Liver (tissue), 8 donors: ENCODE measurements at regions not wholly inside any gene's neighbourhood (a gene's known extent, or its start where the extent isn't known, plus 50 kb on each side); places are given as distances from the start of the nearest gene placed in this dataset.

Source experiments
- DNase-seq: peaks from one replicate; pipeline ENCODE4 v3.0.0-alpha.2; 2017; ENCODE audit warnings: low spot score
- H3K27ac ChIP-seq, 2 donors: one replicate each; pipeline ENCODE4 v1.7.0; 2013; ENCODE audit warnings: inconsistent platforms in 2 of 2, low read length in 2 of 2, control low read depth in 1 of 2, low read depth in 1 of 2, mild to moderate bottlenecking in 1 of 2
- H3K27me3 ChIP-seq, 4 donors: one replicate each; pipeline versions ENCODE4 v1.6.1 to v1.7.0; 2013; ENCODE audit warnings: low read length in 3 of 4, inconsistent platforms in 1 of 4, mild to moderate bottlenecking in 1 of 4, moderate library complexity in 1 of 4; ENCODE audit not compliant: control insufficient read depth in 4 of 4, insufficient read depth in 4 of 4
- H3K36me3 ChIP-seq, 4 donors: one replicate each; pipeline versions ENCODE4 v1.6.1 to v1.7.0; 2013; ENCODE audit warnings: low read length in 3 of 4, mild to moderate bottlenecking in 3 of 4, low read depth in 1 of 4, moderate library complexity in 1 of 4; ENCODE audit not compliant: control insufficient read depth in 4 of 4, insufficient read depth in 3 of 4
- H3K4me1 ChIP-seq, 4 donors: one replicate each; pipeline versions ENCODE4 v1.6.1 to v1.7.0; 2013; ENCODE audit warnings: low read length in 3 of 4, mild to moderate bottlenecking in 3 of 4, moderate library complexity in 1 of 4; ENCODE audit not compliant: control insufficient read depth in 4 of 4, insufficient read depth in 4 of 4
- H3K4me3 ChIP-seq, 3 donors: one replicate each; pipeline versions ENCODE4 v1.6.1 to v1.7.0; 2013; ENCODE audit warnings: low read length in 3 of 3, control low read depth in 1 of 3, low read depth in 1 of 3, mild to moderate bottlenecking in 1 of 3
- H3K9ac ChIP-seq, 2 donors: one replicate each; pipeline ENCODE4 v1.7.0; 2013; ENCODE audit warnings: low read length in 2 of 2, mild to moderate bottlenecking in 2 of 2, moderate library complexity in 2 of 2, control low read depth in 1 of 2, low read depth in 1 of 2
- H3K9me3 ChIP-seq, 4 donors: one replicate each; pipeline versions ENCODE4 v1.6.1 to v1.7.0; 2013; ENCODE audit warnings: low read length in 3 of 4; ENCODE audit not compliant: control insufficient read depth in 4 of 4
- EGR1 ChIP-seq, 2 donors: IDR thresholded peaks; 2 replicates each; pipeline ENCODE4 v1.6.1; 2016 to 2018; ENCODE audit warnings: antibody characterized with exemption in 2 of 2, low read depth in 2 of 2
- FOXA1 ChIP-seq: IDR thresholded peaks from 2 replicates; pipeline ENCODE4 v1.6.1; 2016; ENCODE audit warnings: antibody characterized with exemption
- FOXA2 ChIP-seq: IDR thresholded peaks from 2 replicates; pipeline ENCODE4 v1.6.1; 2016; ENCODE audit warnings: antibody characterized with exemption
- GABPA ChIP-seq, 2 donors: IDR thresholded peaks in 1 of 2; conservative IDR thresholded peaks in 1 of 2; 2 replicates each; pipeline ENCODE4 v1.6.1; 2016; ENCODE audit warnings: antibody characterized with exemption in 2 of 2, mild to moderate bottlenecking in 1 of 2, moderate library complexity in 1 of 2
- HNF4A ChIP-seq, 2 donors: conservative IDR thresholded peaks; 2 replicates each; pipeline ENCODE4 v1.6.1; 2016; ENCODE audit warnings: antibody characterized with exemption in 2 of 2, mild to moderate bottlenecking in 2 of 2
- HNF4G ChIP-seq: IDR thresholded peaks from 2 replicates; pipeline ENCODE4 v1.6.1; 2016; ENCODE audit warnings: antibody characterized with exemption
- JUND ChIP-seq, 2 donors: IDR thresholded peaks; 2 replicates each; pipeline ENCODE4 v1.6.1; 2016; ENCODE audit warnings: antibody characterized with exemption in 2 of 2
- NR2F2 ChIP-seq: IDR thresholded peaks from 2 replicates; pipeline ENCODE4 v1.6.1; 2016; ENCODE audit warnings: antibody characterized with exemption
- RAD21 ChIP-seq, 2 donors: IDR thresholded peaks; 2 replicates each; pipeline ENCODE4 v1.6.1; 2016; ENCODE audit warnings: antibody characterized with exemption in 2 of 2, mild to moderate bottlenecking in 2 of 2
- RXRA ChIP-seq, 2 donors: IDR thresholded peaks; 2 replicates each; pipeline ENCODE4 v1.6.1; 2017 to 2018; ENCODE audit warnings: antibody characterized with exemption in 2 of 2, mild to moderate bottlenecking in 1 of 2
- SP1 ChIP-seq: IDR thresholded peaks from 2 replicates; pipeline ENCODE4 v1.6.1; 2018; ENCODE audit warnings: antibody characterized with exemption, mild to moderate bottlenecking
- TAF1 ChIP-seq: conservative IDR thresholded peaks from 2 replicates; pipeline ENCODE4 v1.6.1; 2016; ENCODE audit warnings: antibody characterized with exemption, mild to moderate bottlenecking
- YY1 ChIP-seq: IDR thresholded peaks from 2 replicates; pipeline ENCODE4 v1.6.1; 2016; ENCODE audit warnings: antibody characterized with exemption, mild to moderate bottlenecking
- WGBS: extraction: QIAGEN DNeasy Blood & Tissue Kit; methylation state at CpG from one replicate; pipeline ENCODE4 v1.1.7; 2013; 5-methylcytosine and 5-hydroxymethylcytosine counted together
- TF ChIP-seq, protein P1 (sequence below): IDR thresholded peaks from 2 replicates; pipeline ENCODE4 v1.6.1; 2016; ENCODE audit warnings: antibody characterized with exemption
- TF ChIP-seq, protein P2 (sequence below): fragments of 150-350 bp; IDR thresholded peaks from 2 replicates; pipeline ENCODE4 v1.5.1; 2017; ENCODE audit warnings: improper control_type of control experiment, low read depth, low read length; ENCODE audit not compliant: missing input control
- TF ChIP-seq, protein P3 (sequence below): IDR thresholded peaks from 2 replicates; pipeline ENCODE4 v1.6.1; 2016; ENCODE audit warnings: antibody characterized with exemption
- TF ChIP-seq, protein P4 (sequence below): IDR thresholded peaks from 2 replicates; pipeline ENCODE4 v1.6.1; 2016; ENCODE audit warnings: antibody characterized with exemption
- TF ChIP-seq, protein P5 (sequence below): IDR thresholded peaks from 2 replicates; pipeline ENCODE4 v1.6.1; 2016; ENCODE audit warnings: antibody characterized with exemption, mild to moderate bottlenecking
- donor health status: healthy.
- donor health status: healthy.
- donor health status: healthy.
- donor health status: healthy.
- donor health status: healthy.

DNA sequence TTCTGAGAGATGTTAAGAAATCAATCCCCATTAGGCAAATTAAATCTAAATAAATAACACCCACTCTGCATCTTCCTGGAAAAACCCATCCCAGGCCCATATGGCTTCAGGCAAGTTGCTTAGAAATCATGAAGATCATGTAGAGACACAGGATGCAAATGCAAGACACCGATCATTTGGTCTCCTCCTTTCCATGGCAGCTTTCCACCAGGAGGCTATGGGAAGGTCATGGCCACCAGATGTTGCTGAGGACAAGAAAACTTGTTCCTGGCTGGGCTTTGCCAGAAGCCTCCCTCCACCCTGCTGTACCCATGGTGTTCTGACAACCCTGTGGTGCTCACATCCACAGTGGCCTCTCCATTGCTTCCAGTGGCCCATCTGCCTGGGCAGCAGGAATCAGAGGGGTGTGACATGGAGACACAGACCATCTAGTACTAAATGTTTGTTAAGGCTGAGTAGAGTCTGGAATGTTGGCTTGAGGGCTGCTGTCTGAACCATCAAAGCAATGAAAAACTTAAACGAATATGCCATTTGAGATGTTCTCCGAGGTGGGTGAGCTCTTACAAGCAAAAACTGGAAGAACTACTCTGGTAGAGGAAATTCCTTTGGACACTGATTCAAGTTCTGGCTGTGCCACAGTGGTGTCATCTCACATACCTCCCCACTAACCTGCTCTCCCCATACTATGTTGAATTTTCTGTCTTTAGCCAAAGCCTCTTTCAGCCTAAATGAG is 293.2 kb downstream of the TNS1 start:
- no peak overlapping the region for H3K27ac ChIP-seq
- peaks cover 0 to 6% (median 1%) of the 10 kb centered on the region in 4 donors for H3K4me1 ChIP-seq
- H3K4me3 ChIP-seq: no peak overlapping the region
- H3K9me3 ChIP-seq: no peaks in the 10 kb centered on the region
- DNase-seq: no peak
- TF ChIP-seq, protein P1, sequence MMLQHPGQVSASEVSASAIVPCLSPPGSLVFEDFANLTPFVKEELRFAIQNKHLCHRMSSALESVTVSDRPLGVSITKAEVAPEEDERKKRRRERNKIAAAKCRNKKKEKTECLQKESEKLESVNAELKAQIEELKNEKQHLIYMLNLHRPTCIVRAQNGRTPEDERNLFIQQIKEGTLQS: no peak
- TF ChIP-seq HNF4G (no peak), NR2F2 (no peak), YY1 (no peak), RXRA (IDR thresholded peaks at IDR 0.05) (no peak), FOXA1 (no peak), RAD21 (IDR thresholded peaks at IDR 0.05) (no peak), SP1 (no peak), EGR1 (IDR thresholded peaks at IDR 0.05; ENCODE audit: low read depth in 2 of 2) (no peak), JUND (IDR thresholded peaks at IDR 0.05) (no peak), TAF1 (no peak), GABPA (IDR thresholded peaks at IDR 0.05 in 1 of 2, conservative IDR thresholded peaks at IDR 0.05 in 1 of 2) (no peak), HNF4A (conservative IDR thresholded peaks at IDR 0.05) (no peak), FOXA2 (no peak)
- TF ChIP-seq, protein P2, sequence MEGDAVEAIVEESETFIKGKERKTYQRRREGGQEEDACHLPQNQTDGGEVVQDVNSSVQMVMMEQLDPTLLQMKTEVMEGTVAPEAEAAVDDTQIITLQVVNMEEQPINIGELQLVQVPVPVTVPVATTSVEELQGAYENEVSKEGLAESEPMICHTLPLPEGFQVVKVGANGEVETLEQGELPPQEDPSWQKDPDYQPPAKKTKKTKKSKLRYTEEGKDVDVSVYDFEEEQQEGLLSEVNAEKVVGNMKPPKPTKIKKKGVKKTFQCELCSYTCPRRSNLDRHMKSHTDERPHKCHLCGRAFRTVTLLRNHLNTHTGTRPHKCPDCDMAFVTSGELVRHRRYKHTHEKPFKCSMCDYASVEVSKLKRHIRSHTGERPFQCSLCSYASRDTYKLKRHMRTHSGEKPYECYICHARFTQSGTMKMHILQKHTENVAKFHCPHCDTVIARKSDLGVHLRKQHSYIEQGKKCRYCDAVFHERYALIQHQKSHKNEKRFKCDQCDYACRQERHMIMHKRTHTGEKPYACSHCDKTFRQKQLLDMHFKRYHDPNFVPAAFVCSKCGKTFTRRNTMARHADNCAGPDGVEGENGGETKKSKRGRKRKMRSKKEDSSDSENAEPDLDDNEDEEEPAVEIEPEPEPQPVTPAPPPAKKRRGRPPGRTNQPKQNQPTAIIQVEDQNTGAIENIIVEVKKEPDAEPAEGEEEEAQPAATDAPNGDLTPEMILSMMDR: no peak
- TF ChIP-seq, protein P3, sequence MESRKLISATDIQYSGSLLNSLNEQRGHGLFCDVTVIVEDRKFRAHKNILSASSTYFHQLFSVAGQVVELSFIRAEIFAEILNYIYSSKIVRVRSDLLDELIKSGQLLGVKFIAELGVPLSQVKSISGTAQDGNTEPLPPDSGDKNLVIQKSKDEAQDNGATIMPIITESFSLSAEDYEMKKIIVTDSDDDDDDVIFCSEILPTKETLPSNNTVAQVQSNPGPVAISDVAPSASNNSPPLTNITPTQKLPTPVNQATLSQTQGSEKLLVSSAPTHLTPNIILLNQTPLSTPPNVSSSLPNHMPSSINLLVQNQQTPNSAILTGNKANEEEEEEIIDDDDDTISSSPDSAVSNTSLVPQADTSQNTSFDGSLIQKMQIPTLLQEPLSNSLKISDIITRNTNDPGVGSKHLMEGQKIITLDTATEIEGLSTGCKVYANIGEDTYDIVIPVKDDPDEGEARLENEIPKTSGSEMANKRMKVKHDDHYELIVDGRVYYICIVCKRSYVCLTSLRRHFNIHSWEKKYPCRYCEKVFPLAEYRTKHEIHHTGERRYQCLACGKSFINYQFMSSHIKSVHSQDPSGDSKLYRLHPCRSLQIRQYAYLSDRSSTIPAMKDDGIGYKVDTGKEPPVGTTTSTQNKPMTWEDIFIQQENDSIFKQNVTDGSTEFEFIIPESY: no peak
- TF ChIP-seq, protein P4, sequence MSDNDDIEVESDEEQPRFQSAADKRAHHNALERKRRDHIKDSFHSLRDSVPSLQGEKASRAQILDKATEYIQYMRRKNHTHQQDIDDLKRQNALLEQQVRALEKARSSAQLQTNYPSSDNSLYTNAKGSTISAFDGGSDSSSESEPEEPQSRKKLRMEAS: no peak
- TF ChIP-seq, protein P5, sequence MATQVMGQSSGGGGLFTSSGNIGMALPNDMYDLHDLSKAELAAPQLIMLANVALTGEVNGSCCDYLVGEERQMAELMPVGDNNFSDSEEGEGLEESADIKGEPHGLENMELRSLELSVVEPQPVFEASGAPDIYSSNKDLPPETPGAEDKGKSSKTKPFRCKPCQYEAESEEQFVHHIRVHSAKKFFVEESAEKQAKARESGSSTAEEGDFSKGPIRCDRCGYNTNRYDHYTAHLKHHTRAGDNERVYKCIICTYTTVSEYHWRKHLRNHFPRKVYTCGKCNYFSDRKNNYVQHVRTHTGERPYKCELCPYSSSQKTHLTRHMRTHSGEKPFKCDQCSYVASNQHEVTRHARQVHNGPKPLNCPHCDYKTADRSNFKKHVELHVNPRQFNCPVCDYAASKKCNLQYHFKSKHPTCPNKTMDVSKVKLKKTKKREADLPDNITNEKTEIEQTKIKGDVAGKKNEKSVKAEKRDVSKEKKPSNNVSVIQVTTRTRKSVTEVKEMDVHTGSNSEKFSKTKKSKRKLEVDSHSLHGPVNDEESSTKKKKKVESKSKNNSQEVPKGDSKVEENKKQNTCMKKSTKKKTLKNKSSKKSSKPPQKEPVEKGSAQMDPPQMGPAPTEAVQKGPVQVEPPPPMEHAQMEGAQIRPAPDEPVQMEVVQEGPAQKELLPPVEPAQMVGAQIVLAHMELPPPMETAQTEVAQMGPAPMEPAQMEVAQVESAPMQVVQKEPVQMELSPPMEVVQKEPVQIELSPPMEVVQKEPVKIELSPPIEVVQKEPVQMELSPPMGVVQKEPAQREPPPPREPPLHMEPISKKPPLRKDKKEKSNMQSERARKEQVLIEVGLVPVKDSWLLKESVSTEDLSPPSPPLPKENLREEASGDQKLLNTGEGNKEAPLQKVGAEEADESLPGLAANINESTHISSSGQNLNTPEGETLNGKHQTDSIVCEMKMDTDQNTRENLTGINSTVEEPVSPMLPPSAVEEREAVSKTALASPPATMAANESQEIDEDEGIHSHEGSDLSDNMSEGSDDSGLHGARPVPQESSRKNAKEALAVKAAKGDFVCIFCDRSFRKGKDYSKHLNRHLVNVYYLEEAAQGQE: no peak
- no peak overlapping the region for H3K9ac ChIP-seq
- H3K36me3 ChIP-seq: no peaks in the 10 kb centered on the region
- H3K27me3 ChIP-seq: no peaks in the 10 kb centered on the region
- 91% methylated on average over 3 of the region's 3 CpGs for WGBS
